Neural cell (in vitro differentiated cells): ENCODE measurements at regions not wholly inside any gene's neighbourhood (a gene's known extent, or its start where the extent isn't known, plus 50 kb on each side); places are given as distances from the start of the nearest gene placed in this dataset.

Source experiments
- MXI1 ChIP-seq: fragments of 450-650 bp; conservative IDR thresholded peaks from 2 replicates; pipeline ENCODE4 v1.6.1; 2014; ENCODE audit warnings: antibody characterized with exemption, mild to moderate bottlenecking; ENCODE audit not compliant: poor library complexity, severe bottlenecking
- POLR2AphosphoS5 ChIP-seq: IDR thresholded peaks from 2 replicates; pipeline ENCODE4 v1.6.1; 2012
- SMC3 ChIP-seq: fragments of 450-650 bp; conservative IDR thresholded peaks from 2 replicates; pipeline ENCODE4 v1.6.1; 2014; ENCODE audit warnings: antibody characterized with exemption, mild to moderate bottlenecking, moderate library complexity; ENCODE audit not compliant: poor library complexity
- TF ChIP-seq, protein P1 (sequence below): fragments of 450-650 bp; IDR thresholded peaks from 2 replicates; pipeline ENCODE4 v1.5.1; 2014; ENCODE audit warnings: antibody characterized with exemption, mild to moderate bottlenecking, moderate library complexity; ENCODE audit not compliant: poor library complexity, severe bottlenecking
- TF ChIP-seq, protein P2 (sequence below): IDR thresholded peaks from 2 replicates; pipeline ENCODE4 v1.6.1; 2012; ENCODE audit warnings: borderline replicate concordance

DNA sequence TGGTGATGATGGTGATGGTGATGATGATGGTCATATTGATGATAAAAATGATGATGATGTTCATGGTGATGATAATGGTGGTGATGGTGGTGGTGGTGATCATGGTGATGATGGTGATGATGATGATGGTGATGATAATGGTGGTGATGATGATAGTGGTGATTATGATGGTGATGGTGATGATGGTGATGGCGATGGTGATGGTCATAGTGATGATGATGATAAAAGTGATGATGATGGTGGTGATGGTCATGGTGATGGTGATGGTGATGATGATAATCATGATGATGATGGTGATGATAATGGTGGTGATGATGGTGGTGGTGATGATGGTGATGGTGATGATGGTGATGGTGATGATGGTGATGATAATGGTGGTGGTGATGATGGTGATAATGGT is 478.7 kb downstream of the TYW1 start:
- TF ChIP-seq, protein P1, sequence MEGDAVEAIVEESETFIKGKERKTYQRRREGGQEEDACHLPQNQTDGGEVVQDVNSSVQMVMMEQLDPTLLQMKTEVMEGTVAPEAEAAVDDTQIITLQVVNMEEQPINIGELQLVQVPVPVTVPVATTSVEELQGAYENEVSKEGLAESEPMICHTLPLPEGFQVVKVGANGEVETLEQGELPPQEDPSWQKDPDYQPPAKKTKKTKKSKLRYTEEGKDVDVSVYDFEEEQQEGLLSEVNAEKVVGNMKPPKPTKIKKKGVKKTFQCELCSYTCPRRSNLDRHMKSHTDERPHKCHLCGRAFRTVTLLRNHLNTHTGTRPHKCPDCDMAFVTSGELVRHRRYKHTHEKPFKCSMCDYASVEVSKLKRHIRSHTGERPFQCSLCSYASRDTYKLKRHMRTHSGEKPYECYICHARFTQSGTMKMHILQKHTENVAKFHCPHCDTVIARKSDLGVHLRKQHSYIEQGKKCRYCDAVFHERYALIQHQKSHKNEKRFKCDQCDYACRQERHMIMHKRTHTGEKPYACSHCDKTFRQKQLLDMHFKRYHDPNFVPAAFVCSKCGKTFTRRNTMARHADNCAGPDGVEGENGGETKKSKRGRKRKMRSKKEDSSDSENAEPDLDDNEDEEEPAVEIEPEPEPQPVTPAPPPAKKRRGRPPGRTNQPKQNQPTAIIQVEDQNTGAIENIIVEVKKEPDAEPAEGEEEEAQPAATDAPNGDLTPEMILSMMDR = no peak
- TF ChIP-seq POLR2AphosphoS5 (no peak), MXI1 (no peak), SMC3 (no peak)
- TF ChIP-seq, protein P2, sequence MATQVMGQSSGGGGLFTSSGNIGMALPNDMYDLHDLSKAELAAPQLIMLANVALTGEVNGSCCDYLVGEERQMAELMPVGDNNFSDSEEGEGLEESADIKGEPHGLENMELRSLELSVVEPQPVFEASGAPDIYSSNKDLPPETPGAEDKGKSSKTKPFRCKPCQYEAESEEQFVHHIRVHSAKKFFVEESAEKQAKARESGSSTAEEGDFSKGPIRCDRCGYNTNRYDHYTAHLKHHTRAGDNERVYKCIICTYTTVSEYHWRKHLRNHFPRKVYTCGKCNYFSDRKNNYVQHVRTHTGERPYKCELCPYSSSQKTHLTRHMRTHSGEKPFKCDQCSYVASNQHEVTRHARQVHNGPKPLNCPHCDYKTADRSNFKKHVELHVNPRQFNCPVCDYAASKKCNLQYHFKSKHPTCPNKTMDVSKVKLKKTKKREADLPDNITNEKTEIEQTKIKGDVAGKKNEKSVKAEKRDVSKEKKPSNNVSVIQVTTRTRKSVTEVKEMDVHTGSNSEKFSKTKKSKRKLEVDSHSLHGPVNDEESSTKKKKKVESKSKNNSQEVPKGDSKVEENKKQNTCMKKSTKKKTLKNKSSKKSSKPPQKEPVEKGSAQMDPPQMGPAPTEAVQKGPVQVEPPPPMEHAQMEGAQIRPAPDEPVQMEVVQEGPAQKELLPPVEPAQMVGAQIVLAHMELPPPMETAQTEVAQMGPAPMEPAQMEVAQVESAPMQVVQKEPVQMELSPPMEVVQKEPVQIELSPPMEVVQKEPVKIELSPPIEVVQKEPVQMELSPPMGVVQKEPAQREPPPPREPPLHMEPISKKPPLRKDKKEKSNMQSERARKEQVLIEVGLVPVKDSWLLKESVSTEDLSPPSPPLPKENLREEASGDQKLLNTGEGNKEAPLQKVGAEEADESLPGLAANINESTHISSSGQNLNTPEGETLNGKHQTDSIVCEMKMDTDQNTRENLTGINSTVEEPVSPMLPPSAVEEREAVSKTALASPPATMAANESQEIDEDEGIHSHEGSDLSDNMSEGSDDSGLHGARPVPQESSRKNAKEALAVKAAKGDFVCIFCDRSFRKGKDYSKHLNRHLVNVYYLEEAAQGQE = no peak
